Daoy (cell line): ENCODE measurements at regions not wholly inside any gene's neighbourhood (a gene's known extent, or its start where the extent isn't known, plus 50 kb on each side); places are given as distances from the start of the nearest gene placed in this dataset.
"Not testable (repeated sequence)": the region's sequence is repeated elsewhere in the genome, so short reads cannot be mapped to it uniquely, and the experiment has no call there.

Experiments
- DNase-seq: peaks from one replicate; pipeline ENCODE4 v3.0.0-alpha.2; 2015; ENCODE audit warnings: low read depth

- DNase-seq, result no peak
Measured at GRCh38 chr15:96165775-96166174, 164.7 kb upstream of the NR2F2 start.

DNA sequence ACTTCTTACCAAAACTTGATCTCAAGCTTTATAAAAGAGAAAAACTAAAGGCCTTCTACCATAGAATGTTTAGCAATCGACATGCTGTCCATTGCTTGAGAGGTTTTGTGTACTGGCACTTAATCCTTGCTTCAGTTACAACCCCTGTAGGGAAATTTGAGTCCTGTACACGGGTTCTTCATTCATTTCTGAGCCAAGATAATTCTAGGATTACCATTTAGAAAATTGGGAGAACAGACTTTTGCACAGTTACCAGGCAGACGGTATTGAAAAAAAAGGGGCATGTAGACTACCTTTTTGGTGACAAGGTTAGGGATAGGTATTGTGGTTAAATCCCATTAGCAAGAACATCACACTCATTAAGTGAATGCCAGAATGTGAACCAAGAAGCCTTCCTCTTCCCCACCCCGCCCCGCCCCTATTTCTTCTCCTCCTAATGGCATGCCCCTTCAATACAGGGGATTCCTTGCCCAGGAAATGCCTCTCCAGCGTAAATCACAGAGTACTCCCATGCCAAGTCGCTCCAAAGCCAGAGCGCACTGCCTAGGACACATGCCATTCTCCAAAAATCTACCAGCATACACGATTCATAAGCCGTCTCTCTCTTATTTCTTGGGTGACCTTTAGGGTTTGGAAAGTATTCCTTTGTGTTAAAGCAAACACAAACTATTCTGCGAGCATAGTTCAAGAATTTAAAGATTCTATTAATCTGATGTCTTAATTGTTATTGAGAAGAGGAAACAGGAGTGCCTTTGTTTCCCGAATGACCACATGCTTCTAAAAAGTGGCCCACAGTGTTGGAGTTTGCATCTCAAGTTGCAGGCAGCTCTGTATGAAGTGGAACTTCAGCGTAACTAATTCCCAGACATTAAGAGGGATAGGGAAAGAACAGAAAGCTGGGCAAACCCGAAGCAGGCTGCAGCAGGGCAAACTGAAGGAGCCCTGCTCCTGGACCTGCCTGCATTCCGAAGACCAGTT lies 164.0 kb upstream of the NR2F2 start:
- DNase-seq, result no peak

DNA sequence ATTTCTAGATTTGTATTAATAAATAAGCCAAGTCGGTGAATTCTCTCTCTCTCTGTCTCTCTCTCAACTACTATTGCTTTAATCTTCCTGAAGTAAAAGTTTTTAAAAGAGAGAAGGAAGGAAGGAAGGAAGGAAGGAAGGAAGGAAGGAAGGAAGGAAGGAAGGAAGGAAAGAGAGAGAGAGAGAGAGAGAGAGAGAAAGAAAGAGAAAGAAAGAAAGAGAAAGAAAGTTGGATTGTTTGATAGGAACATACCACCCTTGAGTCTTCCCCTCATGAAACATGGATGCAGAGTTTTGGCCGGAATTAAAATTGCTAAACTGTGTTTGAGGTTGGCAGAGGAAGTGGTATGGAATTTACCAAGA lies 159.9 kb upstream of the NR2F2 start:
- DNase-seq, result not testable (repeated sequence)

DNA sequence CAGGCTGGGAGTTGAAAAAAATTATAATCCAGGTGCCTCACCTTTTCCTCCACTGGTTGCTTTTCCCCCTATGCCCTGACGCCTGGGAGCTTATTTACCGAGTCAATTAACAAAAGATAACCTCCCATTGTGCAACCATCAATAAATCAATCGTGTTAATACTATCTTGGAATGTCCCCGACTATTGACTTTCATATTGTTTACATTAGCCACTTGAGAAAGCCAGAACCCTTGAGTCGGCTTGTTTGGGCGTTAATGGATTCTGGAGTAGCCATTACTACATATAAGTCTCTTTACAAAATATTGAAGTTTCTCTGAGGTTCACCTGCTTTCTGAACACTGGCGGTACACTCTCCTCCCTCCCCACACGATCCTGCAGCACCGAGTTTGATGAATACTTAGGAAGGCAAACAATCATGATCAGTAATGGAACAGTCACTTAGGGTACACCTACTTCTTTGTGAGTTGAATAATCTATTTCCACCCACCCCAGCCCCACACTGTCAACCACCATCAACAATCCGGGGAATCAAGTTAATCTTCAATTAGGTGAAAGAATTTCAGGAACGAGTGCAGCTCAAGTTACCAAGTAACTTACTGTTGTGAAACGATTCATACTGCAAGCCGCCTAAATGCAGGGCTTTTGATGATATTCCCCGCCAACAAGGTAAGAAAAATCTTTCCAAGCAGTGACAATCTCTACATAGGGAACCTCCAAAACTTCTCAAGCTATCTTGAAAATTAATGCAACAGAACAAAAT lies 159.3 kb upstream of the NR2F2 start:
- DNase-seq, result no peak

- DNase-seq, result no peak
Measured at GRCh38 chr15:96171853-96172296, 158.6 kb upstream of the NR2F2 start.

DNA sequence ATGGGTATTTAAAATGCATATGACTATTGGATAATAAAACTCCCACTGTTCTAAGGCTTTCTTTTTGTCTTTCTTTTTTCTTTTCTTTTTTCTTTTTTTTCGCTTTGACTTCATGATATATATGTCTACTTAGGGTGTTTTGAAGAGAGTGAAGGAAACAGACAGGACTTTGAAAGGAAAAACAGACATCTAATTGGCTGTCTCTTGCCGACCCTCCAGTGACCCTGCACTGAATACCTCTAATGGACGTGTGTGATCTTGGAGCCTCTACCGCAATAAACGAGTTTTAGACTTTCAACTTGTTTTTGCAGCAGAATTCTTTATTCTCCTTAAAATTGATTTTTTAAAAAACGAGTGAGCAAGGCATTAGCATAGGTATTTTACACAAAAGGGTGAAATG lies 158.1 kb upstream of the NR2F2 start:
- DNase-seq, result no peak

DNA sequence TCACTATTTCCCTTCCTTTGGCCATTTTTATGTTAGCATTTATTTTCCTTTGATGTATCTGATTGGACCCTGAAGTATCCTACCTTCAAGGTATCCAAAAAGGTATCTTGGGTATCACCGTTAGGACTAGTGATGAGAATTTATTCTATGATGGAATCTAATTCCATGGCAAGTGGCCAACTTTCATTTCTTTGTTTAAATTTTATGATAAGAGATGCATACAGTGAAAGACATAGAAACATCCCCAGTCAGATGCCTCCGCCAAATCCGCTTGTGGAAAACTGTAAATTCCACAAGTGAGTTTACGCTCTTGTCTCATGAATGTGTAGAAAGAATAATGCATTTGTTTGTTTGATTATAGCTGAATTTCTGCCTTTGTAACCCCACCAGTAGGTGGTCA lies 153.7 kb upstream of the NR2F2 start:
- no peak for DNase-seq

DNA sequence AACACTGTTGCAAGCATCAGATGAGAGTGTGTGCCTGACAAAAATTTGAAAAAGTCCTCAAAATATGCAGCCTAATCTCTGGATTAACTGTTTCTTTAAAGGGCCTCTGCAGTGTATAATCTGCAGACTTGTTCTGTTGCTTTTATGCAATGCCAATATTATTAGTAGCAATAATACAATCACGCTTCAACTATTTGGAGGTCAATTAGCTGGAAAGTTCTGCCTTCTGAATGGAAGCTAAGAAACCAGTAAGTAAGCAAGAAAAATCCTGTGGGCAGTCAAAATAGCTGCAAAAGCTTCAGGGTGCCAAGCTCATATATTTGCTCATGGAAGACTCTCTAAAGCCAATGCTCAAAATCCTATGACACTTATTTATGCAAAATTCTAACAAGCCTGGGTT lies 153.2 kb upstream of the NR2F2 start:
- no peak for DNase-seq

GRCh38 chr15:96180087-96180748 lies 150.3 kb upstream of the NR2F2 start:
- DNase-seq, result no peak

- no peak for DNase-seq
Measured at GRCh38 chr15:96181217-96181616, 149.3 kb upstream of the NR2F2 start.

DNA sequence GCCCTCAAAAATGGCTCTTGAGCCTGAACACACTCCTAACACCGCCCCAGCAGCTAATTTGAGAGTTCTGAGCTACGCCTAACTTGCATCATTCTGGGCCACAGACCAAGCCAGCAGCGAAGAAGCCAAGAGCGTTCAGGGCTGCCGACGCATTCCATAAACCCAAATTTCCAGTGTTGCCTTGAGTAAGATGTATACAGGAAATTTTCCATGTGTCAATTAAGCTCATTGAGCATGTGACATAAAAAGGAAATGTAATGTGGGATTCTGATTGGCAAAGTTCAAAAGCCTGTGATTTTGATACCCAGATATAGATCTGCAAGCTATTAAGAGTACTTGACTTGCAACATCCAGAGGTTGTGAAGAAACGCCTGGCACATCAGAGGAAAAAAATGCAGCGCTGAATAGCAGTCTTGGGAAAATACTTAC lies 148.6 kb upstream of the NR2F2 start:
- no peak for DNase-seq

DNA sequence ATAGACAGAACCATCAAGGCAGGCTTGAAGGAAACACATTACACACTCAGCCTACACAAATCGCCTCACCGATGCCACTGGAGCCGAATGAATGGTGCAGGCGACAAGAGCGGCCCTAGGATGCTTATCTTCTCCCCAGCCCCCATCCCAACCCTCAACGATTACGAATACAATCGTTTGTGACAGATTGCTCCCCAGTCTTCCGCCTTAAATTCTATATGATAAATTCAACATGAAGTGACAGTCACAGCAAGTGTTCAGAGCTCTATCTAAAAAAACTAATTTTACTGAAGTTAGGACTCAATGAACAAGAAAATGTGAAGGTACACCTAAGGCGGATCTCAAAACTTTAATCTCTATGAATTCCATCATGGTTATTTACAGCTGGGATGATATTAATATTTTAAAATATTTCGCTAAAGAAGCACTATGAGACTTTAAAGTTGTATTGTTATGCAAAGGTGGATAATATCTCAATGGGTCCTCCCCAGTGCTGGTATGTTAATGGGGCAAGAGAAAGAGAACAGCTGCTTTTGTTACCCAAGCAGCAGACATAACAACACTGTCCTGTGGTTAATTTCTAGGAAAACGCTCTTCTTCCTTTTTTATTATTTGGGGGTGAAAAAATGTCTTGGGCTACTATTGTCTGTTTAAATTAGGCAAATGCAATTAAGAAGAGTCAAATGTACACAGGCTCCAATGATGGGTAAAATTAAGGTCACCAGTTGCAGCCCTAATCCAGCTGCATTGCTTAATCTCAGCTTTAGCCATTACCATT lies 147.6 kb upstream of the NR2F2 start:
- DNase-seq, result no peak

- DNase-seq, result no peak
Measured at GRCh38 chr15:96183514-96183850, 147.0 kb upstream of the NR2F2 start.

GRCh38 chr15:96183867-96184266 lies 146.6 kb upstream of the NR2F2 start:
- DNase-seq, result no peak

DNA sequence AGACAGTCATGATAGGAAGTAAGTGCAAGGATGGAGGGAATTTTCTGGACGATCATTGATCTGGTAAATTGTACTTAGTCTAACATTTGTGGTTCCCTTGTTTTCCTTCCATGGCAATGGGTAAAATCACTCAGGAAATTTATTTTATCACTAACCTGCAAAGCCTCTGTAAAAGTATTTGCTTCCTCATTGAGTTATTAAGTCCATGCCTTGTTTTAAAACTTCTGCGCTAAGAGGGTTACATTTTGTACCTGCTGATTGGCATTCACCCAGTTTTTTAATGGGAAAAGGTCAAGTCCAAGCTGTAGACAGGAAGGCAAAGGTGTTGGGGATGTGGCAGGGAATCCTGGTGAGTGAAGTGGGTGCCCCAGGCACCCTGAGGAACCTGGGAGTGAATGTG lies 146.2 kb upstream of the NR2F2 start:
- DNase-seq, result no peak

DNA sequence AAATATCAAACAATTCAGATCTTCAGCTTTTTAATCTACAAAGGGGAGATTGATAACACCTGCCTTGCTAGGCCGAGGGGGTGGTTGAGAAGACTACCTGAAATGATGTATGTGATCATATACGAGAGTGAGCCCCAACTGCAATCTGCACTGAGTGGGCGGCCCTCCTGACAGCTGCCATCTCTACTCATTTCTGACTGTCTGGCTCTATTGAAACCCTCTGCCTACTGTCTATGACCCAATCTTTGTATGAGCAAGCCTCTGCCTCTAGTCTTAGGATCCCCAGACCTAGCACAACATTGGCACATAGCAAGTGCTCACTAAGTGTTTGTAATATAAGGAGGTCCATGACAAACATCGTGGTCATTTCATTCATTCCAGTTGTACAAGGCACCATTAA lies 144.4 kb upstream of the NR2F2 start:
- DNase-seq, result no peak

- no peak for DNase-seq
Measured at GRCh38 chr15:96187341-96188305, 142.9 kb upstream of the NR2F2 start.

DNA sequence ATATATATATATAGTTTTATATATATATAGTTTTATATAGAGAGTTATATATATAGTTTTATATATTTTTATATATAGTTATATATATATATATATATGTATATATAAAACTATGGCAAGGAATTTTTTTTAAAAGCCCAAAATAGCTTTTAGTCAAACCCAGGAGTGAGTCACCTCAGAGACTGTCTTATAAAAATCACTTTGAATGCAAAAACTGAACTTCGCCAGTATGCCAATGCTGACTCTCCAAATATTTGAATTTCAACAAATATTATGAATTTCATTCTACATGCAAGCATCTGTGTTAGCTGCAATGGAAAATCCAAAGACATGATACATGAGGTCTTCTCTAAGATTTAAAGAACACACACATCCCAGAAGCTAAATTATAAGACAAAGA lies 132.8 kb upstream of the NR2F2 start:
- DNase-seq, result no peak

- DNase-seq, result no peak
Measured at GRCh38 chr15:96199111-96199510, 131.4 kb upstream of the NR2F2 start.

DNA sequence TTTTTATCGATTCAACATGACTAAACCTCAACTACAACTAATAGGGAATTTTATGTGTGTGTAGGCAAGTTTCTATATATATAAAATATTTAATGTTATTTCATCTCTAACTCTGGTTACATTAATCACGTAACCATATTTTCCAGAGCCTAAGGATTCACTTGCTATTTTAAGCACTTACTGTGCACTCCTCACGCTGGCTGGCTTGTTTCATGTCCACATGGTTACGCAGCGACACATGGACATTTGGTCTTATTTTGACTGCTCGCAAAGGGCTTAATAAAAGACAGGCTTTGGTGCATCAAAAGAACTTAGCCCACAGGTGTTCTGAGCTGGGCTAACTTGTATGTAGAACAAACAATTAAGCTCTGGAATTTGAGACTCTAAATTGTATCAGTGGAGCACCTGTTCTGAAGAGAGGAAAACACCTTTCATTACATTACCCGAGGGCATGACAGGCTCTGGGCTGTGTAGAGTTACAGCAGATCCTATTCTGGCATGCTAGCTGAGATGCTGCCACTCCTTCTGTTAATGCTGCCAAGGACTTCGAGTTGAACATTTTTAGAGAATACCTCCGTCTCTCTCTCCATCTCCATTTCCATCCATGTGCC lies 130.0 kb upstream of the NR2F2 start:
- no peak for DNase-seq
